ENCODE measurements at regions not wholly inside any gene's neighbourhood (a gene's known extent, or its start where the extent isn't known, plus 50 kb on each side); places are given as distances from the start of the nearest gene placed in this dataset.
"Not testable (repeated sequence)": the region's sequence is repeated elsewhere in the genome, so short reads cannot be mapped to it uniquely, and the experiment has no call there.

DNA sequence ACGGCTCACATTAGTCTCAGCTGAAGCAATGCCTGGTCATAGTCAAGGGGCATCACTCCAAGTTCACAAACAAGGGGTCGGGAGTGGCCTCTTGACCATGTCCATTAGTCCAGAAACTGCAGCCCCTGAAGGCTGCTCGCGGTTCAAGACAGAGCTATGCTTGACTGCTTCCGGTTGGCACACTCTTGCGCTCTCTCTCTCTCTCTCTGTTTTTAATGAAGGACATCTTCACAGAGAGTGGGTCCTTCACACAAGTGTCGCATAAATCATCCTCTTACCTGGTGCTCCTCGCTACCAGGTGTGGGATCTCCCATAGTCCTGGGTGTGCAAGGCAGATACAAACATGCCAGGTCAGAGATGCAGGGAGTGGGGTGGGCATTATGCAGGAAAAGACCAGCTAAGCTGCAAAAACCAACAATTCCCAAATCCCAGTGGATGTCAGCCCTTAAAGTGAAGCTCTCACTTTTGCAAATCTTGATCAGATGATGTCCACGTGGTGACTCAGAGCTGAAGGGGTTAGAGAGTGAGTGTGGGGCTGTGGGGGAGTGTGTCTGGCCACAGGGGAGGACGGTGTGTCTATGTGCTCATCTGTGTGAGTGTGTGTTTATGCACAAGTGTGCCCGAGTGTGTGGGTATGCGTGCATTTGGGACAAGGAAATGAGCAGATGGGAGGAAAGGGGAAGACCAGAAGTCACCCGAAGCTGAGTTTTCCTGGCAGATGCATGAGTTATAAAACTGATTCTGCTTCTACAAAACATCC, 83.7 kb upstream of the PPP2R2D start:
- no peak for DNase-seq (ENCODE audit: low spot score)

DNA sequence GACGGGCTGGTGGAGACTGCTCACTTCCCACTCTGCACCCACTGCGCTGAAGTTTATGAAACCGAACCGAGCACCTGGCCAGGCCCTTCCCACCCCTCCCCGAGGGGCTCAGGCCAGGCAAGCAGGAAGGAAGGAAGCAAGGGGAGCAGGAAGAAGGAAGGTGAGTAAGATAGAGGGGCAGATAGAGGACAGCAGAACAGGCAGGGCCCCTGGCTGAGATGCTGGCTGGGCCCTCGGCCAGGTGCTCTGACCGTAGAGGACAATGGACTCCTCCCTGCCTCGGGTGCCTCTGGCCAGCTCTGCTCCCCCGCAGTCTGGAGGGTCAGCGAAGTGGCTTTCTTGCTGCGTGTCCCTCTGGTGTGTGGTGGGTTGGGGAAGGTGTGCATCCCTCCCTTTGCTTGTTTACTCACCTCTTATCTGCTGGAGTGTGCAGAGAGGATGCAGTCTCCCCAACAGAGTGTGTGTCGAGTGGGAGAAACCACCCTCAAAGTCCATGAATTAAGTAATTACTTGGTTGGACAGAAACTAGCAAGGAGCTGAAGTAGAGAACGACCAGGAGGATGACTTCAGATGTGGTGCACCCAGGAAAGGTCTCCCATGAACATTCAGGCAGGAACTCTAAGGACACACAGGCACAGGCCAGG, 82.8 kb upstream of the PPP2R2D start:
- DNase-seq (ENCODE audit: low spot score), result peak; percentile 45

DNA sequence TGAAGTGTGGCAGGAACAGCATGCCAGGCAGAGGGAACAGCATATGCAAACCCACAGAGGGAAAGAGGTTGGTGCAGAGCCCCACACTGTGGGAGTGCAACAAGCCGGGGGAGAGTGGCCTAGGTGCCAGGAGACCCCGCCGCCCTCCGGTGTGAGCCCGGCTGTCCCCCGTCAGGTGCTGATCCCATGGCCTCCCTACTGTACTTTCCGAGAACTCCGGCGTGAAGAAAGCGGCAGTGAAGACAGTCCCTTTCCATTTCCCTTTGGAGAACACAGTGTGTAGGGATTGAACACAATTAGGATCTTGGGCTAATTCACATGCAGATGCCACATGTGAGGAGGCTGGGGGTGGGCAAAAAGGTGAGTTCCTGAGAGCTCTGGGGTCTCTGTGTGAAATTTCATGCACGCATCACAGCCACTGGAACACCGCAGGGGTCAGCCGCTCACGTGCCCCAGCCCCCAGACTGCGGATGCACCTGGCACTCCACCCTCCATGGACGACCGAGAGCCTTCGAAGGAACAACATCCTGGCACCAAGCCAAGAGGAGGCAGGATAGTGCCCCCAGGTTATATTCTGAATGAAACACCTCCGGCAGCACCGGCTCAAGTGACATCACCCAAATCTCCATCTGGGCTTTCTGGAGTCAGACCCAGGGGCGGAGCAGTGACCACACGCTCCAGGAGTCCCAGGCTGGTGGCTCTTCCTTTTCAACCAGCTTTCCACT, 82.1 kb upstream of the PPP2R2D start:
- peak; percentile 47 for DNase-seq (ENCODE audit: low spot score)

DNA sequence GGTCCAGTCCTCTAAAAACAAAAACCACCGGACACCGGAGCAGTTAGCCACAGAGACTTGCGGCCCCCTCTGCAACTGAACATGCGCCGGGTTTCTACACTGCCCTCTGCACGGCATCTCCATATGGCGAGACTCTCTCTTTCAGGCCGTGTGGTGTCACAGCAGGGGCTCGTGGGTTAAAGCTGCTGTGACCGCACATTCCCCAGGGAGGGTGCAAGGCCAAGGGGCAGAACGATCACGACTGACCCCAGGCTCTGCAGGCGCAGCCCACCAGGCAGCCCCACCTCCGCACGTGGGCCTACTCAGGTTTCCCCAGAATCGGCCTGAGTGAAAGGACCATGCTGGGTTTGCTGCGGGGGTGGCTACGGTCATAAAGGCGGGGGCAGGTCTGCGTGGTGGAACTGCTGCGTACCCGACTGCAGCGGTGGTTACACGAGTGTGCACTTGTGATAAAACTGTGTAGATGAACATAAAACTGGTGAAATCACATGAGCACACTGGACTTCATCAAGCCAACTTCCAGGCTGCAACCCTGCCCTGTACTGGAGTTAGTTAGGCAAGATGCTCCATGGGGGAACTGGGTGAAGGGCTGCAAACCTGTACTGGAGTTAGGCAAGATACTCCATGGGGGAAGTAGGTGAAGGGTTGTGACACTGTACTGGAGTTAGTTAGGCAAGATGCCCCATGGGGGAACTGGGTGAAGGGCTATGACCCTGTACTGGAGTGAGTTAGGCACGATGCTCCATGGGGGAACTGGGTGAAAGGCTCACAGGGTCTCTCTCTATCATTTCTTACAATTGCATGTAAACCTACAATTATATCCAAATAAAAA, 81.4 kb upstream of the PPP2R2D start:
- DNase-seq (ENCODE audit: low spot score), result peak; percentile 61

DNA sequence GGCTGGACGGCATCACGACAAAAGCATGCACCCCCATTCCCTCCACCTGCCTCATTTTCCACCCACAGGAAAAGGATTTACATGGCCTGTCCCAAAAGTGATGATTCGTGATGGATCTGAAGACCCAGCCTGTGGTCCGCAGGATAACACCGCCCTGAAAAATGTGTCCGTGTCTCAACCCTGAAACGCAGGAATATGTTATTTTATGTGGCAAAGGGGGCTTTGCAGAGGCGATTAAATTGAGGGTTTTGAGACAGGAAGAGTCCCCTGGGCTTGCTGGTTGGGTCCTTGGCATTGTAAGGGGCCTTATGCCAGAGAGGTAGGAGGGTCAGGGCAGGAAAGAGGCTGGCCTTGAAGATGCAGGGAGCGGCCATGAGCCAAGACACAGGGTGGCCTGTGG, 80.2 kb upstream of the PPP2R2D start:
- peak; percentile 40 for DNase-seq (ENCODE audit: low spot score)

DNA sequence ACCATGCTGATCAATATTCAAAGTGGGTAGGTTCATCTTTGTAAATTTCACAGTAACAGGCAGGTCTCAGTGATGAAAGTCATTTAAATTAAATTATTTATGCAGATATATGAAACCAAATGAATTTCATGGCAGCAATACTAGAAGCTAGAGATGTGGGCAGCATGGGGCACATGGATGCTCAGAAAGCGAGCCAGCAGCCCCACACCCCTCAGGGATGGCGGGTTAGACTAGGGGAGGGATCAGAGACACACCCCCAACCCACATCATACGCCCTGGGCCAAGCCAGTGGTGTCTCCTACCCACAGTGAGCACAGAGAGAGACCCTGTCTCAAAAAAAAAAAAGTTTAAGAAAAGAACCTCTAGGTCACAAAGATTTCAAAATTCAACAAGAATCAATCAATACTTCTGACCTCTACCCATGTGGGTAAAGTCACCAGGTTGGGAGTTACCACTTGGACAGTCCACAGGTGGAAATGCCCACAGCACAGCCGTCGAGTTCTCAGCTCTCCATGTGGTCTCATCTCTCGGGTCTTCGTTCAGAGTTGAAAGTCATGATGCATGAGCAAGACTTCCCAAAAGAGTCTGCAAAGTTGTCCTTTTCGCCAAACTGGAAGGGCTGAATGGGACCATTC, 79.3 kb upstream of the PPP2R2D start:
- DNase-seq (ENCODE audit: low spot score), result peak; percentile 23

DNA sequence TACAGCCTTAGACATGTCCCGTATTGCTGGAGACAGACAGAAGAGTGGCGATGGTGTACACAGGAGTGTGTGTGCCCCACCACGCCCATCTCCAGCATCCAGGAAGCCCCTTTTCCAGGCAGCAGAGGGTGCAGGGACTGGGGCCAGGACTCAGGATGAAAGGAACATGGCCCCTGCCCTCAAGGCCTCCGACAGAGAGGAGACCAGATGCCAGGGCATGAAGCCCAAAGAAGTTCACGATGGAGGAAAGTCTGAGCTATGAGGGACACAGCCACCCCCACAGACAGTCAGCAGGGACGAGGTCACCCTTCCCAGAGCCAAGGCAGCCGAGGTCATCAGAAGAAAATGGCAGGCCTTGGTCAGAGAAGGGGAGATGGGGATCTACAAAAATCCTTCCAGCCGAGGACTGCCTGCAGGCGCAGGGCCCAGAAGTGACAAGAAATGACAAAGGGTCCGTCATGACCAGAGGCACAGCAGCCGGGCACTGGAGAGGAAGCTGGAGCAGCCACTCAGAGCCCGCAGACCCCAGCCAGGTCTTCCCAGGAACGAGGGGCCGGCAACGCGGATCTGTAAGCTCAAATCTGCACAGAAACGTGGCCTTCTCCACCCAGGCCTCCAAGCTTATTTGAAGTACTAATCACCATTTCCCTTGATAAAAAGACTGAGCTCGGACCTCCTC, 78.7 kb upstream of the PPP2R2D start:
- peak; percentile 34 for DNase-seq (ENCODE audit: low spot score)

DNA sequence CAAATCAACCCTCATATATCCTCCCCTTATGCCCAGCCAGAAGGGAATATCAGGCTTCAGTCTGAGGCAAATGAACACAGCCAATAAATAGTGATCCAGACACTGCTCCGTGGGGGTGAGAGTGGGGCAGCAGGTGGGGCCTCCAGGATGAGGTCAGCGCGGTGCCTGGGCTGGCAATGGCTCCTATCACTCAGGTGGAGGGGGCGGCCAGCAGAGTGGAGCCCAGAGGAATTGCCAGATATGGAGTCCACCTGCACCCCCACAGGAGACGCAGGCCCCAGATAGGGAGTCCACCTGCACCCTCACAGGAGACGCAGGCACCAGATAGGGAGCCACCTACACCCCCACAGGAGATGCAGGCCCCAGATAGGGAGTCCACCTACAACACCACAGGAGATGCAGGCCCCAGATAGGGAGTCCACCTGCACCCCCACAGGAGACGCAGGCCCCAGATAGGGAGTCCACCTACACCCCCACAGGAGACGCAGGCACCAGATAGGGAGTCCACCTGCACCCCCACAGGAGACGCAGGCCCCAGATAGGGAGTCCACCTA, 78.0 kb upstream of the PPP2R2D start:
- peak; percentile 37 for DNase-seq (ENCODE audit: low spot score)

DNA sequence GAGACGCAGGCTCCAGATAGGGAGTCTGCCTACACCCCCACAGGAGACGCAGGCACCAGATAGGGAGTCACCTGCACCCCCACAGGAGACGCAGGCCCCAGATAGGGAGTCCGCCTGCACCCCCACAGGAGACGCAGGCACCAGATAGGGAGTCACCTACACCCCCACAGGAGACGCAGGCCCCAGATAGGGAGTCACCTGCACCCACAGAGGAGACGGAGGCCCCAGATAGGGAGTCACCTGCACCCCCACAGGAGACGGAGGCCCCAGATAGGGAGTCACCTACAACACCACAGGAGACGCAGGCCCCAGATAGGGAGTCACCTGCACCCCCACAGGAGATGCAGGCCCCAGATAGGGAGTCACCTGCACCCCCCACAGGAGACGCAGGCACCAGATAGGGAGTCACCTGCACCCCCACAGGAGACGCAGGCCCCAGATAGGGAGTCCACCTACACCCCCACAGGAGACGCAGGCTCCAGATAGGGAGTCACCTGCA, 77.2 kb upstream of the PPP2R2D start:
- not testable (repeated sequence) for DNase-seq (ENCODE audit: low spot score)

DNA sequence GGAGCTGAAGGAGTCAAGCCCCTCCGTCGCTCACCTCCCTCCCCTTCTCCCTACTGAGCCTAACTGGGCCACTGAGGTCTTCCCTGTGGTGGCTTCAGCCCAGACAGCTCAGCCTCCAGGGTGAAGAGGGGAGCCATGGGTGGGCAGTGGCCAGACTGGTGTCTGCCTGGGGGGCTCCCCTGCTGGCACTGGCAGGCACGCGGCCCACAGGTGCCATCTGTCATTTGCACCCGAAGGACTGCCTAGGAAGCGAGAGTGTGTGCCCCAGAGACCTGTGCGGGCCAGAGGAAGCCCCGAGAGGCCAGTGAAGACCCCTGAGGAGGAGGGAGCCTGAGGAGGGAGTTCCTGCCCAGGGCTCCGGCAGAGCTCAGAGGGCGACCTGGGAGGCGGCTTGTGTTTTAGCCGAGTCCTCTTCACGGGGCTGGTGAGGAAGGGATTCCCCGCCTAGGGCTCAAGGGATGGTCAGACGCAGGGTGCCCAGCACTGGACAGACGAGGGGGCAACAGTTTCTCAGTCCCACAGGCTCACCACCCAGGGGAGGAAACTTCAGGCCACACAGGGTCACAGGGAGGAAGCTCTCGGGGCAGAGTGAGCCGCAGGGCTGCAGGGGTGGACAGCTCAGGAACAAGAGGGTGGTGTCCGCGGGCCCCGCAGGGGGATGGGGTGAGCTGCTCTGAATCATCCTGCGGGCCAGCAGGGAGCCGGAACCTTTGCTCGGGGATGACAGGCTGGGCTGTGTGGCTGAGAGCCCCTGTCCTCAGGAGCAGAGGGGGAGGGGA, 76.2 kb upstream of the PPP2R2D start:
- peak; percentile 37 for DNase-seq (ENCODE audit: low spot score)

DNA sequence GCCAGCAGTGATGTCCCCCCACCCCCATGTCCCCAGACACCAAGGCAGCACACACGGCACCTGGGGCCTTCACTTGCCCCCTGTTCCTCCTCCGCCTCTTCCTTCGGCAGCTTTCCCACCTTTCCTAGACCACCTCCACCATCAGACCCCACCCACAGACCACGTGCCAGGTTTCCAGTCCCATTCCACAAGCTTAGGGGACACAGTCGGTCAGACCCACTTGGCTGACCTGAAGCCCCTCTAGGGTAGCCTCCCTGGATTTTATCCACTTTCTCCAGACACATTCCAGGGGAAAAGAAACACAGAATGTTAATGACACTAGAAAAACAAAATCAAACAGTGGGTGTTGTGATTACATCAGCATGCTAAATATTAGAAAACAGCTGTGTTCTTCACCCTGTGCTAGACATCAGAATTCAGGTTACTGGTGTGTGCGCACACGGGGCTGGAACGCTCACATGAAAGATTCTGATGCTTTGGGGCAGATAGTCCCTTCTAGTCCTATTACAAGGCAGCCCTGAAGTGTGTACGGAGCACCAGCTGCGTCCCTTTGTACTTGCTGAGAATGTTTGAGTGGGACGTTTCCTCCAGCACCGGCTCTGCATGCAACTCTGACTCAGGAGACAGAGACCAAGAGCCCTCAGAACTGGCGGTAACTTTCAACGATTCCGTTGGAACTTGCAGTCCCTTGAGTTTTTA, 75.5 kb upstream of the PPP2R2D start:
- peak; percentile 17 for DNase-seq (ENCODE audit: low spot score)

DNA sequence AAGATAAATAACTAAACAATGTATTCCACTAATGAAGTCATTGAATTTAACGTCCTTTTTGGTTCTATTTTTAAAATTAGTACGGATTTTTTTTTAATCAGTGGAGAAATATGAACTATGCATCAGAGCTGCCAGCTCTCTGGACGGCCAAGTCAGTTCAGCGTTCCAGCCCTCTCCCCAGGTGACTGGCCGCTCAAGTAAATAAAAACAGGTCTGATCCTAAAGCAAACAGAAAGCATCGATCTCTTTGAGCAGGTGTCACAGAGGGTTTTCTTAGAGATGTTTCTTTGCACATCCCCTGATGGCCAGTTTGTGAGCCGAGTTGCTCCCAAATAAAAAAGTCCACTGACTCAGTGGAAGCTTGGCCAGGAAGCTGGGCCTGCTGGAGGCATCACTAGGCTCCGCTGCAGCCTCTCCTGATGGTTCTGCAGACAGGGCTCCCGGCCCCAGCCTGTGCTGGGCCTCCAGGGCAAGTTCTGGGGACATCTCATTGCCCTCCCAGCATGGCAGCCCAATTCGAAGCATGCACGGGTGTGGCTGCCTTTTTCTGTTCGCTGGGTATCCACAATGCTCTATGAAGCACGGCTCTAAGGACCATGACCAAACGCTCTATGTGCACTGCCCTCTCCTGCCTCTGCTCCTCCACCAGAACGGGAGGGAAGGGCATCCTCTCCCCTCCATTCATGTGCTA, 74.7 kb upstream of the PPP2R2D start:
- peak; percentile 17 for DNase-seq (ENCODE audit: low spot score)

DNA sequence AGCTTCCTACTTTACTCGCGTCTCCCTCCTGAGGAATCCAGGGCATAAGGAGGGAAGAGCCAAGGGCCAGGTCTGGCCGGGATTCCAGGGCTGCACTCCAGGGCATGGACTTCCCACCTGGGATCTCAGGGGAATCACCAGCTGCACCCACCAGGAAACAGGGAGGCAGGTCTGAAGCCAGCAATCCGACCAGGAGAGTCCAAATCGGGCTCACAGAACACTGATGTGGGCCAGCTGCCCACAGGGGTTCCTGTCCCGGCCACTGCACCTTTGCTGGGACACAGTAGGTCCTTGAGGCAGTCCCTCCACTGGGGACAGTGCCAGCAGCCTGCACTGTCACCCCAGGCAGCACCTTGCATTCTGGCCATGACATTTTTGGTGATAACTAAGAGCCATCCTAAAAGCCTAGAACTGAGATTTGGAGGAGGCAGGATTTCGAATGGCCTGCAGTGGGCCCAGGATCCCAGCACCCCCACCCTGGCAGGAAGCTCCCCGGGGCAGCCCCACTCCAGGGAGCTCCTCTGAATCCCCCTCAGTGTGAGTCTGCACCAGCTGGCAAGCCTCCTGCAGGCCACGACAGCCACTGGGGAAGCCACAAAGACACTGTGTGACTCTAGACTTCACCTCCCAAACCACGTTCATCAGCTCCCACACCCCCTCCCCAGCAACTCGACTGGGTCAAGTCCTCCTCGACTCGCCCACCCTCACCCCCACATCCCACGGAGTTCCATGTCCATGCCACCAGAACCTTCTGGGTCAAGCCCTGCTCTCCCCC, 71.5 kb upstream of the PPP2R2D start:
- peak; percentile 28 for DNase-seq (ENCODE audit: low spot score)

DNA sequence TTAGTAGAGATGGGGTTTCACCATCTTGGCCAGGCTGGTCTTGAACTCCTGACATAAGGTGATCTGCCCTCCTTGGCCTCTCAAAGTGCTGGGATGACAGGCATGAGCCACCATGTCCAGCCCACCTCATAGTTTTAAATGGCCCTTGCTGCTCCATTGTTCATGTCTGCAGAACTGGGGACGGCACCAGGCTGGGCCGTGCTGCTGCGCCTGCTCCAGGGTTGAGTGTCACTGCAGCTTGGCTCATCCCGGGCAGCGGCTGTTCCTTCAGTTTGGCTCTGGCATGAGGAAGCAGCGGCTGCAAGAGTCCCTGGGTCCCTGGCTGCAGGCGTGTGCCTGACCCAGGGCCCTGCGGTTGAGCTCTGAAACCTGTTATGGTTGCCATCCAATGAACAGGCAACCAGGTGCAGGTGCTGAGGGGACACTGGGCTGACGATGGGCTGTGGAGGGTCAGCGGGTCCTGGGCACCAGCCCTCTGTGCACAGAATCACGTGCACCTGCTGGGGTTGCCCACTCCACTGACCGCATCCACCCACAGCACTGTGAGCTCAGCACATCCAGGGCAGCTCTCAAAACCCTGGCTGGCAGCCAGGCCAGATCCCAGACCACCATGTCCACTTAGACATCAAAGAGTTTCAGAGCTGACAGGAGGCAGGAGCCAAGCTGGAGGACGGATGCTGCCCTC, 70.2 kb upstream of the PPP2R2D start:
- no peak for DNase-seq (ENCODE audit: low spot score)

DNA sequence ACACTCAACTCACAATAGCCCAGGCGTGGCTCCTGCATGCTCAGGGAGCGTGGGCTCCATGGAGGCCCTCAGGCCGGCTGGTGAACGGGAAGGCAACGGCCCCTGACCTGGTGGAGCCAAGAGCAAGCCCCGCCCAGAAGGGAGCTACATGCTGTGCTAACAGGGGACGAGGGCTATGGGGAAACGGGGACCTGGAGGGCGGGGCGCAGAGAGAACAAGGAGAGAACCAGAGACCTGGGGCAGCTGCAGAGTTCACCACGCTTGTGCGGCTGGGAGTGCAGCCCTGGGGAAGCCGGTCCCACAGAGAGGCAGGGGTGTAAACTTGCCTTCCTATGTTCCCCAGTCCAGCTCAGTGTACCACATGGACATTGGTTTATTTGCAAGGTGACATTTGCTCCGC, 69.2 kb upstream of the PPP2R2D start:
- no peak for DNase-seq (ENCODE audit: low spot score)

DNA sequence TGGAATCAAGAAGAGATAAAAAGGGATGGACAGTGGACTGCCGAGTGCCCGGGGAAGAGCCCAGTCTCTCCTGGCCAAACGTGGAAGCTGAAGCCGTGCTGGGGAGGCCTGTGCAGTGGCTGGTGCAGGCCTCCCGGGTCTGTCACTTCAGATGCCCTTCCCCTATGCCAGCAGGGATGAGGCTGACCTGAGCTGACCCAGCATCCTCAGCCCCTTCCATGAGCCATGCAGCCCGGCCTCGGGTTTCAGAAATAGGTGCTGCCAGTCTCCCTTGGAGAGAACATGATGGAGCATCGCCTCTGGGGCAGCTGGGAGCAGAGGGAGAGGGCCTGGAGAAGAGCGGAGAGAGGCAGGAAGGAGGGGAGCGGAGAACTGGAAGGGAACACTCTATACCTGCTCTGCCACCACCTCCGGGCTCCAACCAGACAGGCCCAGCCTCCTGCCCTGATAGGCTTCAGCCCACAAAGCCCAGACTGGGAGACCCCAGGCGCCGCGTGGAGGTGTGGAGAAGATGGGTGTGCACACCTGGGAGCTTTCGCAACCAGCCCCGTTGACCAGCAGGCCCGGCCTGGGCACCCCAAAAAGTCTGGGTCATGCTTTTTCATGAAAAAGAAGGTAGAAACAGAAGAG, 68.6 kb upstream of the PPP2R2D start:
- DNase-seq (ENCODE audit: low spot score), result peak; percentile 31

DNA sequence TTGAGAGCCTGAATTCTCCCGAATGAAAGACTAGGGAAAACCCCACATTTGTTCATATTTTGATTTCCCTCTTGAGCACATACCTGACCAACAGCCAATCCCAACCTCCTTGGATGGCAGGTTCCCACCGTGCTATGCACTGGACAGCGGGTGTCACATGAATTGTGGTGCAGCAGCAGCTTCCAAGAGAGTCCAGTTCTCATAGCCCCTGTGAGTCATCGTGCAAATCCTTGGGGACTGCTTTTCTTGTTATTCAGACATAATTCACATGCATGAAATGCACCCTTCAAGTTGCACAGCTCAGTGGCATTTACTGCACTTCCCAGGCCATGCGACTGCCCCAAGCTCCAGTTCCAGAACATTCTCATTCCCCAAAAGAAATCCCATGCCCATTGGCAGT, 67.8 kb upstream of the PPP2R2D start:
- no peak for DNase-seq (ENCODE audit: low spot score)

Measured in left forelimb (tissue), 1 donor.